Spleen (tissue), 7 donors: ENCODE measurements at regions not wholly inside any gene's neighbourhood (a gene's known extent, or its start where the extent isn't known, plus 50 kb on each side); places are given as distances from the start of the nearest gene placed in this dataset.

ENCODE experiments used
- POLR2A ChIP-seq, 3 donors: fragments of 450-650 bp; IDR thresholded peaks; one replicate each; pipeline ENCODE4 v1.5.1; 2017; ENCODE audit warnings: antibody characterized with exemption in 3 of 3, mild to moderate bottlenecking in 1 of 3
- POLR2AphosphoS5 ChIP-seq, 3 donors: sonication (generic); formaldehyde crosslinking; IDR thresholded peaks; one replicate each; pipeline ENCODE4 v1.5.1; 2017; ENCODE audit warnings: antibody characterized with exemption in 3 of 3
- TF ChIP-seq, protein P1 (sequence below), 11 experiments: fragments of 200-600 bp in 7 of 11; fragments of 450-650 bp in 4 of 11; sonication (generic) in 4 of 11; IDR thresholded peaks in 8 of 11; conservative IDR thresholded peaks in 3 of 11; 1 replicate in 7 of 11; 2 replicates in 4 of 11; pipeline versions ENCODE4 v1.4.0 to v1.8.0; 2016 to 2021; ENCODE audit warnings: antibody characterized with exemption in 11 of 11, inconsistent platforms in 4 of 11, mild to moderate bottlenecking in 1 of 11
- donor health status: DM: no; HTN: no; CAD: no; lungs with moderate emphysema.
- donor health status: DM: no; HTN: no; CAD: no.
- donor health status: DM: no; HTN: no; CAD: no.

DNA sequence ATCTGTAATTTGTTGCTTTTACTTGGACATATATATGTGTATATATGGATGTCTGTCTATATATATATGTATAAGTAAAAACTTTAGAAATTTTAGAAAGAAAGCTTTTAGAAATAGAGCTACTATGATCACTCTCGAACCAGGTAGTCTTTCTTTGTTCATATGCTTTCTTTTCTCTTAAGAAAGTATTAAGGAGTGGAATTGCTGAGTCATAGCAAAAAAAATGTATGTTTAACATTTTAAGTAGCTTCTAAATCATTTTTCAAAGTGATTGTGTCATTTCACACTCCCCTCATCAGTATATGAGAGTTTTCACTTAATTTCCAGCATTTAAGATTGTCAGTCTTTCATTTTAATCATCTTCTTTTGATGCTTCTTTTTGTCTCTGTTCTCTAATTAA lies 447.9 kb upstream of the TECRL start:
- TF ChIP-seq, protein P1, sequence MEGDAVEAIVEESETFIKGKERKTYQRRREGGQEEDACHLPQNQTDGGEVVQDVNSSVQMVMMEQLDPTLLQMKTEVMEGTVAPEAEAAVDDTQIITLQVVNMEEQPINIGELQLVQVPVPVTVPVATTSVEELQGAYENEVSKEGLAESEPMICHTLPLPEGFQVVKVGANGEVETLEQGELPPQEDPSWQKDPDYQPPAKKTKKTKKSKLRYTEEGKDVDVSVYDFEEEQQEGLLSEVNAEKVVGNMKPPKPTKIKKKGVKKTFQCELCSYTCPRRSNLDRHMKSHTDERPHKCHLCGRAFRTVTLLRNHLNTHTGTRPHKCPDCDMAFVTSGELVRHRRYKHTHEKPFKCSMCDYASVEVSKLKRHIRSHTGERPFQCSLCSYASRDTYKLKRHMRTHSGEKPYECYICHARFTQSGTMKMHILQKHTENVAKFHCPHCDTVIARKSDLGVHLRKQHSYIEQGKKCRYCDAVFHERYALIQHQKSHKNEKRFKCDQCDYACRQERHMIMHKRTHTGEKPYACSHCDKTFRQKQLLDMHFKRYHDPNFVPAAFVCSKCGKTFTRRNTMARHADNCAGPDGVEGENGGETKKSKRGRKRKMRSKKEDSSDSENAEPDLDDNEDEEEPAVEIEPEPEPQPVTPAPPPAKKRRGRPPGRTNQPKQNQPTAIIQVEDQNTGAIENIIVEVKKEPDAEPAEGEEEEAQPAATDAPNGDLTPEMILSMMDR (IDR thresholded peaks at IDR 0.05 in 8 of 11, conservative IDR thresholded peaks at IDR 0.05 in 3 of 11) = no peak
- TF ChIP-seq POLR2A (IDR thresholded peaks at IDR 0.05) = no peak
- TF ChIP-seq POLR2AphosphoS5 (IDR thresholded peaks at IDR 0.05) = no peak
